Femur (tissue), 1 donor: ENCODE measurements at regions not wholly inside any gene's neighbourhood (a gene's known extent, or its start where the extent isn't known, plus 50 kb on each side); places are given as distances from the start of the nearest gene placed in this dataset.
"Not testable (repeated sequence)": the region's sequence is repeated elsewhere in the genome, so short reads cannot be mapped to it uniquely, and the experiment has no call there.

Experiments used
- DNase-seq: peaks from one replicate; pipeline ENCODE4 v3.0.0-alpha.2; 2017

DNA sequence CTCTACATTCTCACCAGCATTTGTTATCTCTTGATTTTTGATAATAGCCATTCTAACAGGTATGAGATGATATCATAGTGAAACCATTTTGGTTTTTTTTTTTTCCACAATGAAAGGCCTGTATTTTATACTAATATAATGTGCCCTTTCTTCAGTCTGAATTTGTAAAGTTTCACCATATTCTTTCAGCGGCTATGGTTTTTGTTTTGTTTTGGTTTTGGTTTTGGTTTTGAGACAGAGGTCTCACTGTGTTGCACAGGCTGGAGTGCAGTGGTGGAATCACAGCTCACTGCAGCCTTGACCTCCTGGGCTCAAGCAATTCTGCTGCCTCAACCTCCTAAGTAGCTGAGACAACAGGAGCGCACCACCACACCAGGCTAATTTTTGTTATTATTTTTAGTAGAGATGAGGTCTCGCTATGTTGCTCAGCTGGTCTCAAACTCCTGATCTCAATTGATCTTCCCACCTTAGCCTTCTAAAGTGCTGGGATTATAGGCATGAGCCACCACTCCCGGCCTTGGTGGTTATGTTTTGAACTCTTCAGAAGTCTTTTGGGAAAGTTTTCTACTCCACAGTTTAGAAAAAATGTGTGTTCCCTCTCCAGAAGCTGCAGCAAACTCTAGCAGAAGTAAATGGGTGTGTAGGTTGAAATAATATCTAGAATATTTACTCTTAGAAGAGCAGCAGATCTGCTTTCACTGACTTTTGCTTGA lies 110.2 kb upstream of the UMPS start:
- no peak for DNase-seq

DNA sequence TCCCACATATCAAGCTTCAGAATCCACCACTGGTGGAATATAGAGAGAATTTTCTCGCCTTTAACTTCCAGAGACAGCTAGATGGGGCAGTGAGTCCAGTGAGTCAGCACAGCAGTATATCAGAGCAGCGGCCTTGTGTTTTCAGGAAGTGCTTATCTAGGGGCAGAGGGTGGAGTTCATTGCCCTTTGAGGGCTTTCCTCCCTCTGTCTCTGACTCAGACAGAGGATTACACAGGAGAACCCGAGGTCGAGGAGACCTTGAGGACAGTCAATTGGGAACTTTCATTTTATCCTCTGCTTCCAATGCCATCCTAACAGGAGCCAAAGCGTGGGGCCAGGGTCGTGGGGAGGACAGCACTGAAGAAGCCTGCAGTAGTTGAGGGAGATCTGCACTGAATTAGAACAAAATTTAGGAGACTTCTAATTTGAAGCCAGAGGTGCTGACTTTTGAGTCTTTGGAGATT lies 109.6 kb upstream of the UMPS start:
- no peak for DNase-seq

DNA sequence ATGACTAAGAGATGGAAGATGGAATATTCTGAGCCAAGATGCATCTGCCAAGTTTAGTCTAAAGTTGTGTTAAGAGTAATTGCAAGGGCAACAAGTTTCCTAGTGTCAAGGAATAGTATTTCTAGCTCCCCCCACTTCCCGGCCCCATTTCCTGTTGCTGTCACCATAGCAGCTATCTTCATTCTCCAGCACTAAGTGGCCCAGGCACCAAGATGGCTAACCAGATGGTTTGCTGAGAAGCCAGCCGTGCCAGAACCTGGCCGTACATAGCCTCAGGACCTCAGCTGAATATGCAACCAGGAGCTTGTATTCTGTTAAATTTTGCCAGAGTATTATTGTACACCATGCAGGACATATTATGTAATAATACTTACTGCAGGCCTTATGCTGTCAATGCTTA lies 108.8 kb upstream of the UMPS start:
- no peak for DNase-seq

DNA sequence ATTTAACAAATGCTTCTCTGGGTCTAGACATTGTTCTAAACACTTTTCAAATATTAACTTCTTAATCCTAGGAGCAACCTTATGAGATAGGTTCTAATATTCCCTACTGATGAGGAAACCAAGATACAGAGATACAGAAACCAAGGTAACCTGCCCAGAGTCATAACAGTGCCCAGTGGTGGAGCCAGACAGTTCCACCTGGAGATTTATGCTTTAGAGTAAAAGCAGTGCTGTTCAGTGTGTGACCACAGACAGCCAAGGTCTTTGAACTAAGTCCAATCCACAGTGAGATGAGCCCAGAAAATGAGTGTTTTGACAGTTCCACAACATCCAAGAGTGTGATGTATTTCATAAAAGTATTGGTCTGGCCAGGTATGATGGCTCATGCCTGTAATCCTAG lies 105.2 kb upstream of the UMPS start:
- no peak for DNase-seq

DNA sequence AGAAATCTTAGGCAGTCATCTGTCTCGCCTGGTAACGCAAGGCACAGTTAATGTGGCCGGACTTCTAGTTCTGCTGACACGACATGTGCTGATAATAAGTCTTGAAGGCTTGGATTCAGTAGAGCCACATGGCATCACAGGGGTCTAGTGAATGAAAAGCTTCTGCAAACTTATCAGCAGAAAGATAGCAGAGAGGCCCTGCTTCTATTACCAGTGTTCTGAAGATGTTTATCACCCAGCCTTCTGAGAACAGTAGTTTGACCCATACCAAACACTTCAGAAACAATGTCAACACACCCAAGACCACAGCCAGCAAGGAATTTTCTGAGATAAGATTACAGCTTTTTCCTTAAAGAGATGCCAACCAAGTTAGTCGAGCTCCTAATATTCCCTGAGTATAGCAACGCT lies 102.7 kb upstream of the UMPS start:
- no peak for DNase-seq

DNA sequence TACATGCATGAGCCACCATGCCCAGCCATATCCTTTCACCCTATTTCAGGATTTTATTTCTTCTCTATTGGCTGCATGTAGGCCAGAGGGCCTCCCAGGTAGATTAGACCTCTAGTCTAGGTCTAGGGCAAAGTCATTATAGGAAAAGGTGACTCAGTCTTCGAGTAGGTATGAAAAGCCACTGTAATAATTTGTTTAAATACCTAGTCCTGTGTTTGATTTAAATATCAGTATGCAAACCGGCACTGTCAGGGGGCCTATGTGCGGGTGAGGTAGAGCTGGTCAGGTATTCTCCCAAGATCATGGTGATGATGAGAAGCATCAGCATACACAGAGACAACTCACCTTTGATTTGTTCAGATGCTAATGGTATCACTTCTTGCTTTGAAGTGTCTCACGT lies 101.4 kb upstream of the UMPS start:
- no peak for DNase-seq

DNA sequence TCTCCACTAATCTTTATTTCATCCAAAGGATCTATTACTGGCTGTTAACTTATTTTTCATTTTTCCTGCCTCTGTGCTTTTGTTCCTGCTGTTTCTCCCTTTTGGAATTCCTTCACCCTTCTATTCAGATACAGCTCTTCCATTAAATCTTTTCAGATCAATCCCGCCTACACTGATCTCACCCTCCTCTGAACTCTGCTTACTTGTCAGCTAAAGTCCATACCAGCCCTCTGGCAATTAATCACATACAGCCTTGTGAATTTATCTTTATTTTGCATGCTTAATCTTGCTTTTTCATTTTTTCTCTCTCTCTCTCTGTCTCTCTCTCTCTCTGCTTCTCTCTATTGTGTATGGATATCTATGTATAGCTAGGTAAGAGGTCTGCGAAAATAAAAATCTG lies 100.8 kb upstream of the UMPS start:
- DNase-seq = no peak

DNA sequence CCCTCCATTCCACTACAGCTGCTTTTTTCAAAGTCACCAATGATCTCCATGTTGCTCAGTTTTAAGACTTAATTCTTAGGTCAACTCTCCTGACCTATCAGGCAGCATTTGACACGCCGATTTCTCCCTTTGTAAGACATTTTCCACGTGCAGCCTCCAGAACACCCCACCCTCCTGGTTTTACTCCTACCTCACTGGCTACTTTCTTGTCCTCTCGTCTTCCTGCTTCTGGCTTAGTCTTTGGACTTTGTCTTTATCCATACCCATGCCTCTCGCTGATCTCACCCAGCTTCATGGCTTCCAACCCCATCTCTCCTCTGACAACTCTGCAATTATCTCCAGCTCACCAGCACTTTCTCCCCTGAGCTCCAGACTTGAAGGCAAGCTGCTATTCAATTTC lies 99.3 kb upstream of the UMPS start:
- no peak for DNase-seq

DNA sequence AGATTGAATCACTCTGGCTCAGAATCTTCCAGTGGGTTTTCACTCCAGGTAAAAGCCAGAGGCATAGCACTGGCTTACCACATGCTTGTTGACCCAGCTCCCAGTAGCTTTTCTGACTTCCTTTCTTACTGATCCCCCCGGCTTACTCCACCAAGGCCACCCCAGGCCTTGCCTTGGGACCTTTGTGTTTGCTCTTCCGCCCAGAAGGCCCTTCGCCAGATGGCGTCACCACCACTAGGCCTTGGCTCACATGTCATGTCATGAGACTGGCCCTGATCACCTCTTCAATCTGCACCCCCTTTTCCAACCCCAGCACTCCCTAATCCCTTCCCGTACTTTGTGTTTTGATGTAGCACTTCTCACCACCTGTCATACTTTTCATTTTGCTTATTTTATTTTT lies 98.5 kb upstream of the UMPS start:
- DNase-seq = no peak

DNA sequence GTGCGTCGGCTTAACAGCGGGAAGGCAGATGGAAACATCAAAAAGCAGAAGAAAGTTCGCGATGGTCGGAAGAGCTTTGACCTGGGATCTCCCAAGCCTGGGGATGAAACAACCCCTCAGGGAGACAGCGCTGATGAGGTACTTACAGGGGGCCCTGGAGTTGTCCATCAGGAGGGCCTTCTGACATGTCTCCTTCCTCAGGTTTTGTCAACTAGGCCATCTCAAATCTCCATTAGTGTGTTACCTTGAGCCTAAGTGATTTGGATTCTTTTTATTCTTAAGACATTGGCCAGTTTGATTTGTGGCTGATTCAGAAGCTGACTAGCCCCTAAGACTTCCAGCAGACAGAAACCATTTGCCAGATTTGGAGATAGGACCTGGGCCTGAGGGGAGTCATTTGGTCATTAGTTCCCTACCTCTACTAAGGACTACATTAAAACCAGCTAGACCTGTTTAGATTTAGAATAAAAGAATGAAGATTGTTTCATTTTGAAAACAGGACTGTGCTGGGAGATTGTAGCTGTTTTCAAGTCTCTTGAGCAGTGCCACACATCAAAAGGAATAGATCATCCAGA lies 97.6 kb upstream of the UMPS start:
- no peak for DNase-seq

DNA sequence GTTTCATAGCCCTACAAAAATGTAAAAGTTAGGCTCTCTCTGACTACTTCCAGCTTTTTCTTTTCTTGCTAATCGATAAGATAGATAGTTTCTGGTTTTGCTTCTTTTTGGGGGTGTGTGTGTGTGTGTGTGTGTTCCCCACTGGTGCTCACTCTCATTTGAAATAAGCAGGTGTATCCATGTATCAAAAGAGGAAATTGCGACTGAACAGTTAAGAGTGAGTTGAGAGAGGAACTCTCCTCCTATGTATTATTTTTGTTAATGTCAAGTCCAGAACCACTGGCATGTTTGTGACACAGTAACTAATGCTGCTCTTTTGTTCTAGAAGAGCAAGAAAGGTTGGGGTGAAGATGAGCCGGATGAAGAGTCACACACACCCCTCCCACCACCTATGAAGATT lies 96.7 kb upstream of the UMPS start:
- DNase-seq = no peak

DNA sequence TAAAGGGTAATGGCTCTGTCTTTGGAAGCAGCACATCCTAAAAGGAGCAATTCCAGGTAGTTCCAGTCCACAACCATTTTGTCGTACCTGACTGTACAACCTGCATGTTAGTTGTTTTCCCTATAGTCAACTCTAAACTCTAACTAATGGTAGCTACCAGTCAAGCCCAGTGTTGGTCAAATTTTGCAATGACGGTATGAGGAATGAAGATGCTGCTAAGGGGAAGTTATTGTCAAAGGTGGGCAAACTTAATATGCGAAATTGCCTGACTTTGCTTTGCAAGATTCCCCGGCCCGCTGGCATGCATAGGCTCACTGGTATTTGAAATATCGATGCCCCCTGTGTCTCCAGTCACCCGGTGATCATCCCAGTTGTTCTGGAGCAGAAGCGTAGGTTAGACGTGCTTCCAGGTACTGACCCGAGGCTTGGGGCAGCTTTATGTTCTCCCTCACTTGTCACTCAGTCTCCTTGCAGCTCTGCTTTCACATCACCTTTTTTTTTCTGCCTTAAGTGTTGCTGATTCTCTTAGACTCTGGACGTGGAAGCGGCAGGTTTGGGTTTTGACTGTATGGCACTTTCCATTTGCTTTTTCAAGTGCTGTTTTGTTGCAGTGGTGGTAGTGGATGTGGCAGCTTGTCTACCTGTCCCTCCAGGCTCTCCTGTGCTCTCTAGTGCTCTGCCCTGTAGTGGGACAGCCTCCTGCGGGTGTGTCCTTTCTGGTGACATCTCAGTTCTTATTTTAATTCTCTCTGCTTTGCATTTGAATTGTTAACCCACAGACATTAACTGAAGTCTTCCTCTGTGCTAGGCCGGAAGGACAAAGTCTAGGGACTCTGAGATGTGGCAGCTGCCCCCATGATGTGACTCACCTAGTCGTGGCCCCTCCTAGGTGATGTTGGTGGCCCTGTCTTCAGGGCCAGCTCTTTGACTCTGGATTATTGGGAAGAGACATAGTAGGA lies 95.8 kb upstream of the UMPS start:
- DNase-seq = no peak

DNA sequence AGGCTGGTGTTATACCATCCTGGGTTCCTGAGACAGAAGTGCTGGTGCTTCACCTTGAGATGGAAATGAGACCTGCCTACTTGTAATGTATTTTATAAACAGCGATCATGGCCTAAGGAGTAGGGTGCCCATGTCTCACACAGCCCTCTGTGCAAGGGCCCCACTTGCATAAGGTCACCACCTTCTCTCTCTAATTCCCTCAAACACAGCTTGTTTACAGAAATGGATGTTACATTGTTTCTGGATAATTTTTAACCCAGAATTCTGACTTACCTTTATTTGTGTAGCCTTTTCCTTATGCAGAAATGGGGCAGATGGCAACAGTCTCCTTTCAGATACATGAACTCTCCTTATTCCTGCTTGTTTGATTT lies 95.1 kb upstream of the UMPS start:
- no peak for DNase-seq

DNA sequence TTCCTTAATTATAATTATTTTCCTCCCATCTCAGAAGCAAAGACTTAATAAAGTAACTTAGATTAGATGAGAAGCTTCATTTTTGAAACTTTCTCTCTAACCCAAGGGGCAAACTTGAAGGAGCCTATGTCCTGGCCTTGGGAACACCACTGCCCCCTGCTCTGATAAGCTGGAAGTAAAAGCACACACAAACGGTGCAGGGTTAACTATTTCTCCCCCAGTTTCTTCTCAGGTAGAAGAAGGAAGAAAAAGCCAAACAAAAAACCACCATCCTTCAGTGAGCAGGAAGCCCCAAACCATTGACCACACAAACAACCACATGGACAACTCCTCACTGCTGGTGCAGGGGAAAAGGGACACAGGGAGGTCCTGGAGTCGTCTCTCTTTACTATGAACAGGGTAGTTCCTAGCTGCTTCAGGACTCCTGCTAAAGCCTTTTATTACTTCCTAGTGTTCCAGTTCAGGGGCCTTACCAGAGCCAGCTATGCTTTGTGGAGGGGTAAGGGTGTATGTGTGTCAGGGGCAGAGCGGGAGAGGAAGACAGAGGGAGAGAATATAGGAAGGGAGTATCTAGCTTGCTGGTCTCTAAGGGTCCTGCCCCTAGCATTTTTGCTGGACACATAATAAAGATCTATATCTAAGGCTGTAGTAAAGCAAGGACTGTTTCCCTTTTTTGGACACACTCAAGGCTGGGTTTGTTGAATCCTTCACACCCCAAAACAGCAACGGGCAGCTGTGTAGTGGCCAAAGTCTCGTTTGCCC lies 94.0 kb upstream of the UMPS start:
- no peak for DNase-seq

DNA sequence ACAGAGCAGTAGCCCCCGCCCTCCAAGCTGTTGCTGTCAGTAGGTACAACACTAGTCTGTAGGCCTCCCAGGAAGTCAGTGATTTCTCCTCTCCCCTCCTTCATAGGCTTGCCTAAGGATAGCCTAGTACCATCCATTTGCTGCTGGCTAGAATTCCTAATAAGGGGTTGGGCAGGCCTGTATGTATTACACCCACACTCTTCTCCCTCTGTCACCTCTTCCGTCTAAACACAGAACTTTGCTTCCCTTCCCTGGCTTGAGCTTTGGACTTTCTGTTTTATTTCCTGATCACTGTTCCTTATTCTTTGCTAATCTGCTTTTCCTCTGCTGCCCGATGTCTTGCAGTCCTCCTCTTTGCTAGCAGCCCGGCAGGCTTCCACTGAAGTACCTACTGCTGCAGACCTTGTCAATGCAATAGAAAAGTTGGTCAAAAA lies 93.4 kb upstream of the UMPS start:
- DNase-seq = no peak

DNA sequence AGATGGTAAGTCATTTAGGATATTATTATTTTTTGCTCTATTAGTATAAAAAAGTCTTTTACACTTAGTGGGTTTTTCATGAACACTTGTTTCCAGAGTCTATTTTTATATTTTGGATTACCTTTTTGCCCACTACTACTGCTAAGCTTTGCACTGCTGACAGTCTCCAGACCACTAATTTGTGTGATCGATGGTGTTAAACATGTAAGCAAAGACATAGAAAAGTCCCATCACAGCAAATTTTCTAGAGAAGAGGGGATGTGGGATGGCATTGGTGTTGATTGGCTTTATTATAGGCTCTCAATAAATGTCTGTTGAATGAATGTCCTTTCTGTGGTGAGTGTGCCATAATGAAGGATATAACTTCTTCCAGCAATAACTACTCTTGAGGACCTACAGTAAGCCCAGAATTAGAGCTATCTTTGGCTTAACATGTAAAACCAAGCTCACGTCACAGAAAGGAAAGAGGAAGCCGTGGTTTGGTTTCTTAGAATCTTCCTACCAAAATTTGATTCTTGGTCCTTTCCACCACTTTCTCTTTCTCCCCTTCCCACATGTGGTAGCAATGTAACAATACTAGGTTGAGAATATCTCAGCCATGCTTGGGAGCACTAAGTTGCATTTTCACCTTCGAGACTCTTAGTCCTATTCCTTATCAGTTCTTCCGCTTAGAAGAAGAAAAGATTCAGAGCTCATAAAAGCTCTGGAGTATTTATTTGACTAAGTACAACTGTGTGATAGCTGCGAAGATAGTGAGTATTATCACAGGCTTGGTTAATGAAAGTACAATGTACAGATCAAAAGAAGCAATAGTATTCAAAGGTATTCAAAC lies 90.6 kb upstream of the UMPS start:
- no peak for DNase-seq

DNA sequence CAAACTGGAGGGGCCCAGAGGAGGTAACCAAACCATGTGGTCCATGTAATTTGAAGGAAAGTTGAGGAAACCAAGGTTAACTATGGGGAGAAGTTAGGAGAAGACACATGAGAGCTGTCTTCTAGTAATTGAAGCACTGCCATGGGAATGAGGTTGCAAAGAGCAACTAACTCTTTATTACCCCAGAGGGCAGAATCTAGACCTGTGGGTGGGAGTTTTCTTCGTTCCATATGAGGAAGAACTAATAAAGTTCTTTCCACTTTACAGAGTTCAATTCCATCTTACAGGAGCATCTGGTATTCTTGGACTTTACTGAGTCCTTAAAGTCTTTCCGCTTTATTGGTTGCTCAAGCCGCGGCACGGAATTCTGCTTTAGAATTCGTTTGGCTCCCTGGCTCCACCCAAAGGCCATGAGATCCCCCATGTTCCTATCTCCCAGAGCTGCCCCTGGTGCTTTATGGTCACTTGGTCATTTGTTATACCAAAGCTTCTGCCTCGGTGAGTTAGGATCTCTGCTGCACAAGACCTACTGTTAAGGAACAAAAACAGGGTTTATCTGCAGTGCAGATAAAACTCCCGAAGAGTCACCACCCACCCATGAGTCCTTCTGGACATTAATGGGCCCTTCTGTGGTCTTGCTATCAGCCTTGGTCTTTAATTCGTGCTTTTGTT lies 89.5 kb upstream of the UMPS start:
- no peak for DNase-seq

DNA sequence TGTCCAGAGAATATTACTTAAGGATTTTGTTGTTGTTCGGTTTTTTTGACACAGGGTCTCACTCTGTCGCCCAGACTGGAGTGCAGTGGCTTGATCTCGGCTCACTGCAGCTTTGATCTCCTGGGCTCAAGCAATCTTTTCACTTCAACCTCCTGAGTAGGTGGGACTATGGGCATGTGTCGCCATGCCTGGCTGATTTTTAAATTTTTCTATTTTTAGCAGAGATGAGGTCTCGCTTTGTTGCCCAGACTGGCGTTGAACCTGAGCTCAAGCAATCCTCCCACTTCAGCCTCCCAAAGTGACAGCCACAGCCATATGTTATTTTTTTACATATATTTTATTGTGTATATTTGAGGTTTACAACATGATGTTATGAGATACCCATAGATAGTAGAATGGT lies 86.8 kb upstream of the UMPS start:
- DNase-seq = no peak

DNA sequence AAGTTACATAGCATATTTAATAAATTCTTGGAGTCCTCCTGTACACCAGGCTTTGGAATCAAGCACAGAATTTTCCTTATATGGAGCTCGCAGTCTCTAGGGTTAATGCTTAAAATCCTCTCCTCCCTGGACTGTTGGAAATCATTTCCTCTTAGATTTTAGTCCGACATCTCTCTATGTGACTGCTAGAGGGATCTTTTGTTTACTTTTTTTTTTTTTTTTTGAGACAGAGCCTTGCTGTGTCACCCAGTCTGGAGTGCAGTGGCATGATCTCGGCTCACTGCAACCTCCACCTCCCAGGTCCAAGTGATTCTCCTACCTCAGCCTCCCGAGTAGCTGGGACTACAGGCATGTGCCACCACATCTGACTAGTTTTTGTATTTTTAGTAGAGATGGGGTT lies 84.1 kb upstream of the UMPS start:
- DNase-seq = not testable (repeated sequence)

DNA sequence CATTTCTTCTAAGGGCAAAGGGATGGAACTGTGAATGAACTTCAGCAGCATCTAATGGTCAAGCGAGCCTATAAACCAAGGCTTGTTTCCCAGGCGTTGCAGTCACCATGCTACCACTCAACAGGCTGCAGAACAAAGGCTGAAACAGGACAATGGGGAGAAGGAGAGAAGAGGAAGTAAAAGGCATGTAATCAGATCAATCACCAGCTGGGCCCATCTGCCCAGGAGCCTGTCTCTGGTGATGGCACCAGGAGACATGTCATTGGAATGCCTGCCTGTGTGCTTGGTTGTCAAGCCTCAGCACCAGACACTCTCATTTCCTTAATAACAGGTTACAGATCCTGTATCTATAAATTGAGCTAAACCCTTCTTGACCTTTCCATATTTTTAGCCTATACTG lies 81.7 kb upstream of the UMPS start:
- DNase-seq = no peak

DNA sequence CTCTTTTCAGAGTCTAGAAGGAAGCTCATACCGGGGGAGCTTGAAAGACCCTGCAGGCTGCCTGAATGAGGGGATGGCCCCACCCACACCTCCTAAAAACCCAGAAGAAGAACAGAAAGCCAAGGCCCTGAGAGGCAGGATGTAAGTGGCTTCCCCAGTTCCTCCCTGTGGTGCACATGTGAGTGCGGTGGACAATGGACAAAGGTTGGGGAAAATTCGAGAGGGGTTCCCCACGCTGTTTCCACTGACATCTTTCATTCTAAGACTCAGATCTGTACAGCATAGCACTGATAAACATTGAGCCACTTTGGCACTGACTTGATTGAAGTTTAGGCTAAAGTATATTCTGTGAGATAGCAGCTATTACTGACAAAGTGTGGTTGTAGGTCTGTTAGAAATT lies 79.5 kb upstream of the UMPS start:
- no peak for DNase-seq

DNA sequence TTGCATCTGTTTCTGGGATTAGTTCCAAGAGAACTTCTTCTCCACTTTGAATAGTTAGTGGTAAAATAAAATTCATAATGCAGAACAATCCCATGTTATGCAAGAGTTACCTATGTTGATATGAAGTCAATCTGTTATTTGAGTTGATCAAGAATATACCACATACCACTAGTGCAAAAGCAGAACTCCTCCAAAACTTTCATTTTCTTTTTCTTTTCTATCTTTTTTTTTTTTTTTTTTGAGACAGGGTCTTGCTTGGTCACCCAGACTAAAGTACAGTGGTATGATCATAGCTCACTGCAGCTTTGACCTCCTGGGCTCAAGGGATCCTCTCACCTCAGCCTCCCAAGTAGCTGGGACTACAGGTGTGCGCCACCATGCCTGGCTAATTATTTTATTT lies 78.8 kb upstream of the UMPS start:
- not testable (repeated sequence) for DNase-seq
